ENCODE measurements at regions not wholly inside any gene's neighbourhood (a gene's known extent, or its start where the extent isn't known, plus 50 kb on each side); places are given as distances from the start of the nearest gene placed in this dataset.

GRCh38 chr2:14126846-14127245 lies 505.7 kb upstream of the LRATD1 start:
- TF ChIP-seq POLR2AphosphoS5 (IDR thresholded peaks at IDR 0.05; ENCODE audit: low read depth, low read length) (no peak), TAF1 (IDR thresholded peaks at IDR 0.05; ENCODE audit: low read depth, low read length) (no peak), POLR2A (IDR thresholded peaks at IDR 0.05; ENCODE audit: low read depth, low read length) (no peak), PAX5 (IDR thresholded peaks at IDR 0.05; ENCODE audit: insufficient read depth, low read length, severe bottlenecking) (no peak)
